A549 (cell line): ENCODE measurements at regions not wholly inside any gene's neighbourhood (a gene's known extent, or its start where the extent isn't known, plus 50 kb on each side); places are given as distances from the start of the nearest gene placed in this dataset.

ENCODE experiments used
- CTCF ChIP-seq: fragments of >200 bp; sonication (Bioruptor Twin); formaldehyde crosslinking; IDR thresholded peaks from 3 replicates; pipeline ENCODE4 v1.5.1; 2016
- EP300 ChIP-seq, 2 experiments: fragments of >200 bp; sonication (Bioruptor Twin); formaldehyde crosslinking; IDR thresholded peaks; 2 replicates in 1 of 2; 3 replicates in 1 of 2; pipeline ENCODE4 v1.6.1; 2016 to 2017
- FOSL2 ChIP-seq, 2 experiments: fragments of 450-650 bp in 1 of 2; fragments of >200 bp in 1 of 2; sonication (Bioruptor Twin) in 1 of 2; formaldehyde crosslinking; IDR thresholded peaks; 2 replicates each; pipeline versions ENCODE4 v1.5.0 to v1.6.1; 2016 to 2020; ENCODE audit warnings: mild to moderate bottlenecking in 1 of 2, moderate library complexity in 1 of 2
- KDM5A ChIP-seq: fragments of 200-600 bp; sonication (generic); IDR thresholded peaks from 2 replicates; pipeline ENCODE4 v1.6.1; 2016; ENCODE audit warnings: antibody characterized with exemption, mild to moderate bottlenecking
- SMC3 ChIP-seq: fragments of >200 bp; sonication (Bioruptor Twin); formaldehyde crosslinking; IDR thresholded peaks from 3 replicates; pipeline ENCODE4 v1.6.1; 2018; ENCODE audit warnings: inconsistent platforms
- ZNF302 ChIP-seq: fragments of 250-450 bp; sonication (Bioruptor Pico); IDR thresholded peaks from 2 replicates; pipeline ENCODE4 v1.9.0; 2021; ENCODE audit warnings: inconsistent platforms, mild to moderate bottlenecking, moderate library complexity
- TF ChIP-seq, protein P1 (sequence below): fragments of 450-650 bp; IDR thresholded peaks from 2 replicates; pipeline ENCODE4 v1.6.1; 2014; ENCODE audit warnings: antibody characterized with exemption

GRCh38 chr5:88594441-88594840 is 288.5 kb downstream of the MEF2C start:
- TF ChIP-seq KDM5A (no peak), CTCF (no peak), SMC3 (no peak), ZNF302 (CRISPR knock-in tag) (no peak), EP300 (IDR thresholded peaks at IDR 0.05) (no peak), FOSL2 (IDR thresholded peaks at IDR 0.05) (no peak), FOSL2 (CRISPR knock-in tag; IDR thresholded peaks at IDR 0.05) (no peak)
- TF ChIP-seq, protein P1, sequence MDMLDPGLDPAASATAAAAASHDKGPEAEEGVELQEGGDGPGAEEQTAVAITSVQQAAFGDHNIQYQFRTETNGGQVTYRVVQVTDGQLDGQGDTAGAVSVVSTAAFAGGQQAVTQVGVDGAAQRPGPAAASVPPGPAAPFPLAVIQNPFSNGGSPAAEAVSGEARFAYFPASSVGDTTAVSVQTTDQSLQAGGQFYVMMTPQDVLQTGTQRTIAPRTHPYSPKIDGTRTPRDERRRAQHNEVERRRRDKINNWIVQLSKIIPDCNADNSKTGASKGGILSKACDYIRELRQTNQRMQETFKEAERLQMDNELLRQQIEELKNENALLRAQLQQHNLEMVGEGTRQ = no peak
